DND-41 (cell line): ENCODE measurements at regions not wholly inside any gene's neighbourhood (a gene's known extent, or its start where the extent isn't known, plus 50 kb on each side); places are given as distances from the start of the nearest gene placed in this dataset.
"Not testable (repeated sequence)": the region's sequence is repeated elsewhere in the genome, so short reads cannot be mapped to it uniquely, and the experiment has no call there.

ENCODE experiments used
- ATAC-seq: fragments of 200-7000 bp; cut with Tn5 transposase; 3 replicates; pipeline ENCODE4 v1.9.1; 2021; ENCODE audit warnings: low read depth; ENCODE audit not compliant: insufficient read depth
- DNase-seq: peaks from one replicate; pipeline ENCODE4 v3.0.0-alpha.2; 2020
- H2AFZ ChIP-seq: 2 replicates; pipeline ENCODE4 v1.6.0; 2012; ENCODE audit warnings: low read depth, low read length
- H3K27ac ChIP-seq: 2 replicates; pipeline ENCODE4 v1.5.1; 2012; ENCODE audit warnings: low read length, inconsistent platforms
- H3K27me3 ChIP-seq: fragments of 200-600 bp; sonication (generic); 2 replicates; pipeline ENCODE4 v1.6.0; 2012; ENCODE audit warnings: low read length, mild to moderate bottlenecking, inconsistent platforms; ENCODE audit not compliant: insufficient read depth, poor library complexity
- H3K36me3 ChIP-seq: 2 replicates; pipeline ENCODE4 v1.5.1; 2012; ENCODE audit warnings: low read length, inconsistent platforms; ENCODE audit not compliant: insufficient read depth
- H3K4me1 ChIP-seq: 2 replicates; pipeline ENCODE4 v1.5.1; 2012; ENCODE audit warnings: mild to moderate bottlenecking, low read length; ENCODE audit not compliant: insufficient read depth
- H3K4me2 ChIP-seq: 2 replicates; pipeline ENCODE4 v1.6.0; 2012; ENCODE audit warnings: mild to moderate bottlenecking, moderate library complexity, low read length, inconsistent platforms; ENCODE audit not compliant: insufficient read depth
- H3K4me3 ChIP-seq, 2 experiments: fragments of 200-600 bp in 1 of 2; shearing (Covaris generic) in 1 of 2; 2 replicates each; pipeline ENCODE4 v1.5.1; 2012 to 2016; ENCODE audit warnings: inconsistent platforms in 2 of 2, low read length in 2 of 2, mild to moderate bottlenecking in 2 of 2, low read depth in 1 of 2, moderate library complexity in 1 of 2
- H3K79me2 ChIP-seq: 2 replicates; pipeline ENCODE4 v1.6.0; 2012; ENCODE audit warnings: low read length, inconsistent platforms; ENCODE audit not compliant: insufficient read depth
- H3K9ac ChIP-seq: 2 replicates; pipeline ENCODE4 v1.6.0; 2012; ENCODE audit warnings: low read depth, mild to moderate bottlenecking, inconsistent platforms, low read length, moderate library complexity
- H3K9me3 ChIP-seq: 2 replicates; pipeline ENCODE4 v1.5.1; 2012; ENCODE audit warnings: low read length, moderate library complexity, mild to moderate bottlenecking, inconsistent platforms; ENCODE audit not compliant: insufficient read depth, severe bottlenecking
- H4K20me1 ChIP-seq: 2 replicates; pipeline ENCODE4 v1.6.0; 2012; ENCODE audit warnings: low read length; ENCODE audit not compliant: insufficient read depth
- CTCF ChIP-seq: IDR thresholded peaks from 2 replicates; pipeline ENCODE4 v1.5.1; 2012; ENCODE audit warnings: borderline replicate concordance, low read length, moderate library complexity, mild to moderate bottlenecking; ENCODE audit not compliant: poor library complexity, severe bottlenecking; ENCODE audit errors: extremely low read depth
- EZH2 ChIP-seq: IDR thresholded peaks from 3 replicates; pipeline ENCODE4 v1.6.1; 2012; ENCODE audit warnings: borderline replicate concordance, low read depth, mild to moderate bottlenecking, moderate library complexity, low read length, inconsistent platforms; ENCODE audit not compliant: severe bottlenecking

DNA sequence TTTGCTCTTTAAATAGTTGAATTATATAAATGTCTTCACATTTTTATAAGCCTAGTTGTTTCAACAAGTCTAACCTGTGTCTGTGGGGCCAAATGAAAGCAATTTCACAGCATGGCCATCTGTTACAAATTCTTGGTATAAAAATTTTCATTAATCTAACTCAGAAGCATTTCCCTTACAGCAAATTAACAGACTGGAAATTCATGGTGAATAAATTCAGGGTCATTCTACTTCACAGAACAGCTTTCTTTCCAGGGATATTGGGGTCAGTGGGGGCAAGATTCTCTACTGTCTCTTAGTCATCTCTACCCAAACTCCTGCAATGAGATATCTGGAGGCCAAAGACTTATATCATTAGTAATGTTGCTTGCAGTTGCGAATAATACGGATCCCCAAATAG is 352.1 kb downstream of the MMUT start:
- no peaks in the 10 kb centered on the region for H3K9me3 ChIP-seq
- no peaks in the 10 kb centered on the region for H3K36me3 ChIP-seq
- no peak overlapping the region for H3K27ac ChIP-seq
- H3K4me2 ChIP-seq: no peak overlapping the region
- H3K27me3 ChIP-seq: no peaks in the 10 kb centered on the region
- no peaks in the 10 kb centered on the region for H3K79me2 ChIP-seq
- H3K4me3 ChIP-seq: no peak overlapping the region
- H3K4me1 ChIP-seq: no peaks in the 10 kb centered on the region
- no peaks in the 10 kb centered on the region for H4K20me1 ChIP-seq
- no peak for ATAC-seq
- no peak for TF ChIP-seq CTCF
- H2AFZ ChIP-seq: no peak overlapping the region
- no peak for DNase-seq
- H3K9ac ChIP-seq: no peak overlapping the region

- not testable (repeated sequence) for DNase-seq, H3K36me3 ChIP-seq, H2AFZ ChIP-seq, H3K4me3 ChIP-seq, H3K9me3 ChIP-seq, H3K4me2 ChIP-seq, H3K4me1 ChIP-seq, H3K27me3 ChIP-seq, H4K20me1 ChIP-seq, ATAC-seq, H3K79me2 ChIP-seq, H3K9ac ChIP-seq, H3K27ac ChIP-seq
These were observed 365.4 kb downstream of the MMUT start for GRCh38 chr6:49097664-49098063.

- no peaks in the 10 kb centered on the region for H4K20me1 ChIP-seq
- no peak overlapping the region for H3K4me3 ChIP-seq
- peaks cover 4% of the 10 kb centered on the region for H3K9me3 ChIP-seq
- no peaks in the 10 kb centered on the region for H3K36me3 ChIP-seq
- ATAC-seq (no peak), DNase-seq (no peak)
- no peak overlapping the region for H3K4me2 ChIP-seq
- no peaks in the 10 kb centered on the region for H3K79me2 ChIP-seq
- TF ChIP-seq CTCF (no peak), EZH2 (no peak)
- H2AFZ ChIP-seq: no peak overlapping the region
- H3K27me3 ChIP-seq: no peaks in the 10 kb centered on the region
- H3K4me1 ChIP-seq: no peaks in the 10 kb centered on the region
- no peak overlapping the region for H3K27ac ChIP-seq
- H3K9ac ChIP-seq: no peak overlapping the region
These were observed 365.9 kb downstream of the MMUT start for GRCh38 chr6:49097116-49097515.

DNA sequence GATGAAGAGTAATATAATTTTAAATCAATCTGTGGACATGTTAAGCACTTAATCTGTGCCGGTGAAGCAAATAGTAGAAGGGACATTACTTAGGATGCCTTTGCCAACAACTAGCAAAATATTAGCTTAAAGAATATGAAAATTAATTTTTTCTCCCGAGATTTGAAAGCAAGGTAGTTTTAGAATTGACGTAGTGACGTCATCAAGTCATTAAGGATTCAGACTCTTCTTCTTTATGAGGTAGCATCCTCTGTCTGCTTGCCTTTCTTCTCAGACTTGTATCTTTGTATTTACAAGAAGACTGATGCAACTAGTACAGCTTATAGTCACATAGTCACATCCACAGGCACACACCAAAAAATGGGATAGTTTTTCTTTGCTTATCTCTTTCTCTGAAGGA is 374.4 kb downstream of the MMUT start:
- Histone ChIP-seq H3K4me1 (no peaks in the 10 kb centered on the region), H3K4me3 (no peak overlapping the region), H3K9ac (no peak overlapping the region), H3K4me2 (no peak overlapping the region), H3K9me3 (no peaks in the 10 kb centered on the region), H4K20me1 (no peaks in the 10 kb centered on the region), H2AFZ (no peak overlapping the region), H3K36me3 (no peaks in the 10 kb centered on the region), H3K27me3 (no peaks in the 10 kb centered on the region), H3K79me2 (no peaks in the 10 kb centered on the region), H3K27ac (no peak overlapping the region)
- ATAC-seq (no peak), DNase-seq (no peak)
- TF ChIP-seq EZH2: no peak
- no peak for TF ChIP-seq CTCF
